HepG2 (cell line): ENCODE measurements at regions not wholly inside any gene's neighbourhood (a gene's known extent, or its start where the extent isn't known, plus 50 kb on each side); places are given as distances from the start of the nearest gene placed in this dataset.

Experiments used
- ATF7-NPFF ChIP-seq: sonication (generic); formaldehyde crosslinking; IDR thresholded peaks from 2 replicates; pipeline ENCODE4 v1.8.1; 2023; ENCODE audit warnings: mild to moderate bottlenecking, low read depth, missing genetic modification reagents, moderate library complexity
- CAMTA2 ChIP-seq: sonication (generic); formaldehyde crosslinking; IDR thresholded peaks from 2 replicates; pipeline ENCODE4 v1.4.0; 2020; ENCODE audit warnings: mild to moderate bottlenecking, missing genetic modification reagents, borderline replicate concordance
- FOXA1 ChIP-seq, 2 experiments: fragments of 450-650 bp in 1 of 2; sonication (generic) in 1 of 2; formaldehyde crosslinking in 1 of 2; IDR thresholded peaks; 2 replicates each; pipeline versions ENCODE4 v1.4.0 to v1.6.1; 2016 to 2020; ENCODE audit warnings: missing genetic modification reagents in 1 of 2
- FOXJ3 ChIP-seq: sonication (generic); formaldehyde crosslinking; IDR thresholded peaks from 2 replicates; pipeline ENCODE4 v1.4.0; 2020; ENCODE audit warnings: missing genetic modification reagents, mild to moderate bottlenecking, borderline replicate concordance
- FOXO1 ChIP-seq: sonication (generic); formaldehyde crosslinking; IDR thresholded peaks from 2 replicates; pipeline ENCODE4 v1.4.0; 2020; ENCODE audit warnings: missing genetic modification reagents
- GATAD2A ChIP-seq: IDR thresholded peaks from 2 replicates; pipeline ENCODE4 v1.6.1; 2016
- HNRNPLL ChIP-seq: fragments of 200-400 bp; formaldehyde crosslinking; IDR thresholded peaks from 2 replicates; pipeline ENCODE4 v1.6.1; 2017; ENCODE audit warnings: mild to moderate bottlenecking, low read depth, low read length; ENCODE audit not compliant: poor library complexity, severe bottlenecking
- JUND ChIP-seq: sonication (generic); formaldehyde crosslinking; IDR thresholded peaks from 2 replicates; pipeline ENCODE4 v1.8.0; 2022; ENCODE audit warnings: mild to moderate bottlenecking, missing genetic modification reagents
- MAFK ChIP-seq, 2 experiments: IDR thresholded peaks in 1 of 2; conservative IDR thresholded peaks in 1 of 2; 2 replicates each; pipeline ENCODE4 v1.6.1; 2011; ENCODE audit warnings: improper control_type of control experiment in 2 of 2, low read length in 2 of 2
- MAZ ChIP-seq, 2 experiments: sonication (generic) in 1 of 2; formaldehyde crosslinking in 1 of 2; IDR thresholded peaks; 2 replicates each; pipeline versions ENCODE4 v1.5.0 to v1.6.1; 2012 to 2020; ENCODE audit warnings: low read depth in 2 of 2, mild to moderate bottlenecking in 2 of 2, borderline replicate concordance in 1 of 2, improper control_type of control experiment in 1 of 2, low read length in 1 of 2, missing genetic modification reagents in 1 of 2, moderate library complexity in 1 of 2
- MXD4 ChIP-seq: IDR thresholded peaks from 2 replicates; pipeline ENCODE4 v1.6.1; 2016; ENCODE audit warnings: mild to moderate bottlenecking, missing biosample characterization, missing genetic modification reagents
- POLR2A ChIP-seq, 2 experiments: IDR thresholded peaks; 2 replicates each; pipeline ENCODE4 v1.6.1; 2011; ENCODE audit warnings: low read depth in 2 of 2, low read length in 2 of 2, mild to moderate bottlenecking in 1 of 2, moderate library complexity in 1 of 2; ENCODE audit not compliant: insufficient read depth in 1 of 2
- PRPF4 ChIP-seq: fragments of 200-400 bp; formaldehyde crosslinking; IDR thresholded peaks from 2 replicates; pipeline ENCODE4 v1.6.1; 2016; ENCODE audit warnings: low read length, low read depth; ENCODE audit not compliant: poor library complexity, severe bottlenecking
- SALL1 ChIP-seq: sonication (generic); formaldehyde crosslinking; IDR thresholded peaks from 2 replicates; pipeline ENCODE4 v1.8.0; 2022; ENCODE audit warnings: mild to moderate bottlenecking, missing genetic modification reagents
- SCMH1 ChIP-seq: sonication (generic); formaldehyde crosslinking; IDR thresholded peaks from 2 replicates; pipeline ENCODE4 v1.9.0; 2021; ENCODE audit warnings: missing genetic modification reagents, mild to moderate bottlenecking, borderline replicate concordance
- SKIL ChIP-seq: sonication (generic); formaldehyde crosslinking; IDR thresholded peaks from 2 replicates; pipeline ENCODE4 v1.8.0; 2022; ENCODE audit warnings: missing genetic modification reagents, mild to moderate bottlenecking, moderate library complexity, borderline replicate concordance
- SP1 ChIP-seq, 2 experiments: fragments of 450-650 bp in 1 of 2; sonication (generic) in 1 of 2; formaldehyde crosslinking in 1 of 2; IDR thresholded peaks; 2 replicates each; pipeline versions ENCODE4 v1.4.0 to v1.6.1; 2016 to 2020; ENCODE audit warnings: missing genetic modification reagents in 1 of 2
- ZBTB37 ChIP-seq: sonication (generic); formaldehyde crosslinking; IDR thresholded peaks from 2 replicates; pipeline ENCODE4 v1.4.0; 2020; ENCODE audit warnings: mild to moderate bottlenecking, missing genetic modification reagents
- ZMYM3 ChIP-seq: sonication (generic); formaldehyde crosslinking; IDR thresholded peaks from 2 replicates; pipeline ENCODE4 v1.5.1; 2020; ENCODE audit warnings: mild to moderate bottlenecking, missing genetic modification reagents
- ZNF235 ChIP-seq: sonication (generic); formaldehyde crosslinking; IDR thresholded peaks from 2 replicates; pipeline ENCODE4 v1.8.1; 2023; ENCODE audit warnings: mild to moderate bottlenecking, missing genetic modification reagents, borderline replicate concordance
- ZNF687 ChIP-seq: sonication (generic); formaldehyde crosslinking; IDR thresholded peaks from 2 replicates; pipeline ENCODE4 v1.5.1; 2020; ENCODE audit warnings: mild to moderate bottlenecking, missing genetic modification reagents, moderate library complexity
- ZNF768 ChIP-seq: sonication (generic); formaldehyde crosslinking; IDR thresholded peaks from 2 replicates; pipeline ENCODE4 v1.4.0; 2020; ENCODE audit warnings: missing genetic modification reagents

GRCh38 chrX:27380163-27380845 lies 82.8 kb downstream of the PPP4R3C start (continued):
- TF ChIP-seq ZMYM3 (no peak), MXD4 (CRISPR knock-in tag) (no peak), MAZ (IDR thresholded peaks at IDR 0.05; ENCODE audit: borderline replicate concordance, low read depth, low read length) (0 out of 2 replicates have a peak, but pooled peaks have one; percentile 13), MAZ (CRISPR knock-in tag; IDR thresholded peaks at IDR 0.05; ENCODE audit: low read depth) (peak; percentile 55), PRPF4 (no peak), GATAD2A (CRISPR knock-in tag) (0 out of 2 replicates have a peak, but pooled peaks have one; percentile 31), ZNF687 (CRISPR knock-in tag) (peak; percentile 66), ZBTB37 (CRISPR knock-in tag) (no peak), ZNF235 (CRISPR knock-in tag) (no peak), SALL1 (CRISPR knock-in tag) (peak; percentile 46; the same call in 1 of the 2 replicates), MAFK (conservative IDR thresholded peaks at IDR 0.05 in 1 of 2, IDR thresholded peaks at IDR 0.05 in 1 of 2; ENCODE audit: low read length in 2 of 2) (peak; percentile 26 to 33; a peak in 1 of 4 replicates), SKIL (CRISPR knock-in tag) (no peak), FOXA1 (IDR thresholded peaks at IDR 0.05) (no peak), FOXA1 (CRISPR knock-in tag; IDR thresholded peaks at IDR 0.05) (peak; percentile 70), JUND (no peak), FOXO1 (CRISPR knock-in tag) (peak; percentile 57), SCMH1 (CRISPR knock-in tag) (no peak), ZNF768 (CRISPR knock-in tag) (peak; percentile 64), CAMTA2 (CRISPR knock-in tag) (no peak), FOXJ3 (CRISPR knock-in tag) (no peak), SP1 (IDR thresholded peaks at IDR 0.05) (no peak), SP1 (CRISPR knock-in tag; IDR thresholded peaks at IDR 0.05) (0 out of 2 replicates have a peak, but pooled peaks have one; percentile 20), POLR2A (IDR thresholded peaks at IDR 0.05; ENCODE audit: insufficient read depth in 1 of 2, low read depth in 2 of 2, low read length in 2 of 2) (0 out of 4 replicates have a peak, but pooled peaks of 1 of the 2 experiments have one; percentile 19), HNRNPLL (peak; percentile 27), ATF7-NPFF (CRISPR knock-in tag) (no peak)
